ENCODE measurements at regions not wholly inside any gene's neighbourhood (a gene's known extent, or its start where the extent isn't known, plus 50 kb on each side); places are given as distances from the start of the nearest gene placed in this dataset.

- TF ChIP-seq EZH2 (IDR thresholded peaks at IDR 0.05; ENCODE audit: borderline replicate concordance, low read length), result no peak
- TF ChIP-seq, protein P1, sequence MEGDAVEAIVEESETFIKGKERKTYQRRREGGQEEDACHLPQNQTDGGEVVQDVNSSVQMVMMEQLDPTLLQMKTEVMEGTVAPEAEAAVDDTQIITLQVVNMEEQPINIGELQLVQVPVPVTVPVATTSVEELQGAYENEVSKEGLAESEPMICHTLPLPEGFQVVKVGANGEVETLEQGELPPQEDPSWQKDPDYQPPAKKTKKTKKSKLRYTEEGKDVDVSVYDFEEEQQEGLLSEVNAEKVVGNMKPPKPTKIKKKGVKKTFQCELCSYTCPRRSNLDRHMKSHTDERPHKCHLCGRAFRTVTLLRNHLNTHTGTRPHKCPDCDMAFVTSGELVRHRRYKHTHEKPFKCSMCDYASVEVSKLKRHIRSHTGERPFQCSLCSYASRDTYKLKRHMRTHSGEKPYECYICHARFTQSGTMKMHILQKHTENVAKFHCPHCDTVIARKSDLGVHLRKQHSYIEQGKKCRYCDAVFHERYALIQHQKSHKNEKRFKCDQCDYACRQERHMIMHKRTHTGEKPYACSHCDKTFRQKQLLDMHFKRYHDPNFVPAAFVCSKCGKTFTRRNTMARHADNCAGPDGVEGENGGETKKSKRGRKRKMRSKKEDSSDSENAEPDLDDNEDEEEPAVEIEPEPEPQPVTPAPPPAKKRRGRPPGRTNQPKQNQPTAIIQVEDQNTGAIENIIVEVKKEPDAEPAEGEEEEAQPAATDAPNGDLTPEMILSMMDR (conservative IDR thresholded peaks at IDR 0.05 in 1 of 2, IDR thresholded peaks at IDR 0.05 in 1 of 2; ENCODE audit: extremely low read depth in 1 of 2, insufficient read depth in 1 of 2, low read depth in 1 of 2, low read length in 2 of 2), result no peak
Measured at GRCh38 chr4:117965622-117966021, 68.7 kb upstream of the NDST3 start.
